ENCODE measurements at regions not wholly inside any gene's neighbourhood (a gene's known extent, or its start where the extent isn't known, plus 50 kb on each side); places are given as distances from the start of the nearest gene placed in this dataset.

DNA sequence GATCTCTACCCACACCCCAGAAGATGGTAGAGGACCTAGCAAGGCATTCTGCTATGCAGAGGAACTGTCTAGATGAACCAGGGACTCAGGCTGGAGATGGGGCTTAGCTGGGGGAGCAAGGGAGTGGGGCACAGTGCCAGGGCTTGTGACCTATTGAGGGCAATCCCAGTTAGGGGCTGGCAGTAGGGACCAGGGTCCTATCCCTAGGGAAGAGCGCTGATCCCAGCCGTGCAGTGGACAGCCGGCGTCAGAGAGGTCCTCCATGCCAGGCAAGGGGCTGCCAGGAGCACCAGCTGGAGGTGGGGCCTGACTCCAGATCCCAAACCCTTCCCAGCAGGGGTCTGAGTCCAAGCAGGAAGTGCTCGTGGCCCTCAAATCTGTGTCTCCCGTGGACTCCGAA, 52.7 kb upstream of the NEURL1B start:
- no peak for DNase-seq

DNA sequence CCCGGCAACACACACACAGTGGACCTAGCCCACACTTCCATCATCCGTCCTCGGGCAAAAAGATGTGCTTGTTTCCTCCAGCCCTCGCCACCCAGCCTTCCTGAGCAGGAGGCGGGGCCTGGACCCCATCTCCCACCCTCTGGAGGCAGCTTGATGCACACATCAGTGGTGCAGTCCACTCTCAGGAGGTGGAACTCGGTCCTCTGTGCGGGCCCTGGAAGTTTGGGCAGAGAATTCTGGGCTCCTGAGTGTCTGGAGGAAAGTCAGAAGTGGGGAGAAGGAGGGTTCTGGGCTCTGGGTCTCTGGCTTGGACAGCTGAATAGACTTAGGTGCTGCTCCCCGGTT, 54.0 kb upstream of the NEURL1B start:
- no peak for DNase-seq

- DNase-seq, result no peak
Measured at GRCh38 chr5:172586125-172587060, 54.7 kb upstream of the NEURL1B start.

GRCh38 chr5:172585114-172585513, 55.9 kb upstream of the NEURL1B start:
- no peak for DNase-seq

DNA sequence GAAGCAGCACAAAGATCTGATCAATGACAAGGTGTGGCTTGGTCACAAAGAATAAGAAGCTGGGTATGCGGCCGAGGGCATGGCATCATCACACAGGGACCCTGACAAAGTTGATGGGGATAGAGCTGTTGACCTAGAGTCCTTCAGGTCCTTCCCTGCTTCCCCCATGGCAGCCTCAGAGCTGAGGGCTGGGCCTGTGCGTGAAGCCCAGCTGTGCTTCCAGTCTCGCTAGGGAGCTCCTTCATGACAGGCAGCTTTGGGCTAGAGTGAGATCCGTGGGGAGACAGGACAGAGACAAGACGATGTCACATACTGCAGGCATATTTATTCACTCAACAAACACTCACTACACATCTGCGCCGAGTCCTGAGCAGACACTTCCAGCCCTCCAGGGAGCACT, 56.4 kb upstream of the NEURL1B start:
- no peak for DNase-seq

DNA sequence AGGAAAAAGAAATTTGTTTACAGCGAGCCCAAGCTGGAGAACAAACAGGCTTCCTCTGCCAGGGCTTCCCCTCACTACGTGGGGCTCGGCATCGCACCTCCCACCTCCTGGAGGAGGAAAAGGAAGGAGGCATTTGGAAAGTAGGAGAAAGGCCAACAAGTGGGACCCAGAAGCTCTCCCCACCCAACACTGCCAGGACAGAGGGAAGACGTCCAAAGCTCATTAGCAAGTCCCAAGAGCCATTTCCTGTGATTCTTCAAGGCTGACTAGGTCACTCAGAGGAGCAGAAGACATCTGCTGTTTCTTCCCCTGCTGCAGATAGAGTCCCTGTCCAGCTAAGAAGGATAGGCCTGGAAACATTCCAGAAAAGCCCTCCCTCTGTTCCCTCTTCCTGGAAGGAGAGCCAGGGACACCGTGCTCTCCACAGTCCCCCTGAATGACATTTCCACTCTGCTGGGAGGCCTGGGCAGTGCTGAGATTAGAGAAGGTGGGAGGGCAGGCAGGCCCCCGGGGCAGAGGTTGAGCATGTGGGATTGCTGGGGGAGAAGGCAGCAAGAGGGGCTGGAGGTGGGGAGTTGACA, 57.0 kb upstream of the NEURL1B start:
- no peak for DNase-seq

- DNase-seq, result no peak
Measured at GRCh38 chr5:172582940-172583339, 58.1 kb upstream of the NEURL1B start.

- no peak for DNase-seq
Measured at GRCh38 chr5:172581315-172581714, 59.7 kb upstream of the NEURL1B start.

DNA sequence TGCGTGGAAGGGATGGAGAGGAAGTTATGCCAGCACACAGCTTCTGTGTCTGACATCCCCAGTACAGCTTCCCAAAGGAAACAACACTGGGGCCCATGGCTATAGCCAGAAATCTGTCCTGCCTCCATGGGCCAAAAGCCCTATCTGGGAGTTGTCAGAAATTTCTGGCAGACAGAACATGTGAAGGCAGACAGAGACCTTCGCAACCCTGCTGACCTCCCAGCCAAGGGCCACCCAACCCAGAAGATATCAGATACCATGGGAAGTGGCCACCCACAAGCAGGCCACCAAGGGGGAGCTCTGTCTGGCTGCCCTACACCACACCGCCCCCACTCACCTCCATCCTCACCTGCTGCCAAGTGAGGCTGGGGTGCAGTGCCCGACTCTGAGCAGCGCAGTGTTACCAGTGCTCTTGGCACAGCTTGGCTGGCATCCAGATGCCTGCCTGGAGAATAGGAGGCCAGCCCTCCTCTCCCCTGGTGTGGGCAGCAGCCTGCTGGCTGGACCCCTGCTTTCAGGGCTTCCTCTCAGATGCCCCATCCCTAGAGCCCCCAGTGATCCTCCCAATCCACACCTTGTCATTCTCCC, 61.6 kb upstream of the NEURL1B start:
- DNase-seq, result peak; percentile 21

DNA sequence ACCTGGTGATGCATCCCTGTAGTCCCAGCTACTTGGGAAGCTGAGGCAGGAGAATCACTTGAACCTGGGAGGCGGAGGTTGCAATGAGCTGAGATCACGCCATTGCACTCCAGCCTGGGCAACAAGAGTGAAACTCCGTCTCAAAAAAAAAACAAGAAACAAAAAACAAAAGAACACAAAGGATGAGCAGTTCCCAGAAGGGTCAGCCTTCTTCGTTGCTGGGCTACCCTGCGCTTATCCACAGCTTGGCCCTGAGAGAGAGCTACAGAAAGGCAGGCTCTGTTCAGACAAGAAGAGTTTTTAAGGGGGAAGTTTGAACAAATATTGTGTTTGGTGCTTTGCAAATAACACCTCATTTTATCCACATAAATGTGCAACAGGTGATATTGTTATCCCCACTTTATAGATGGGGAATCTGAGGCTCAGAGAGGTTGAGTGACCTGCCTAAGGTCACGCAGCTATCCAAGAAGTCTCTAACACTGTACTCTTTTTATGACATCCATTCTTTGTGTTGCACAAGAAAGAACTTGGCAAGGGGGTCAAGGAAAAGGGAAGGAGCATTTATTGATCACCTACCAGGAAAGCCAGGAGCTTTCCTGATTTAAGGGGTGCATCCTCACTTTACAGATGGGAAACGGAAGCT, 63.7 kb upstream of the NEURL1B start:
- DNase-seq, result no peak

- DNase-seq, result no peak
Measured at GRCh38 chr5:172575816-172576545, 65.1 kb upstream of the NEURL1B start.

- no peak for DNase-seq
Measured at GRCh38 chr5:172575416-172575815, 65.6 kb upstream of the NEURL1B start.

DNA sequence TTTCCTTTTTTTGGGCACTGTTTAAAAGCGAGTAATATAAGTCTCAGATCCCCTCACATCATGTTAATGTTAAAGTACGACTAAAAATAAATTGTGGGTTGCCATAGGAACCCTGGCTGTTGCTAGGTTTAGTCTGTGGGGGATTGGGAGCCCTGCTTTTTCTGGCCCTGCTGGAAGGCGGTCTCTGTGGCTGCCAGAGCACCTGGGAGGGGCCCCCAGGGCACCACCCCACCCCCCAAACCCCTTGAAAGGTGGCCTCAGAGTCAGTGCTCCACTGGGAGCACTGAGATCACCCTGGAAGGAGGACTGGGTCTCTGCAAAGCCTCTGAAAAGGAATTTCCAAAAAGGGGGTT, 66.2 kb upstream of the NEURL1B start:
- no peak for DNase-seq

GRCh38 chr5:172573986-172574870, 66.8 kb upstream of the NEURL1B start:
- DNase-seq, result no peak

DNA sequence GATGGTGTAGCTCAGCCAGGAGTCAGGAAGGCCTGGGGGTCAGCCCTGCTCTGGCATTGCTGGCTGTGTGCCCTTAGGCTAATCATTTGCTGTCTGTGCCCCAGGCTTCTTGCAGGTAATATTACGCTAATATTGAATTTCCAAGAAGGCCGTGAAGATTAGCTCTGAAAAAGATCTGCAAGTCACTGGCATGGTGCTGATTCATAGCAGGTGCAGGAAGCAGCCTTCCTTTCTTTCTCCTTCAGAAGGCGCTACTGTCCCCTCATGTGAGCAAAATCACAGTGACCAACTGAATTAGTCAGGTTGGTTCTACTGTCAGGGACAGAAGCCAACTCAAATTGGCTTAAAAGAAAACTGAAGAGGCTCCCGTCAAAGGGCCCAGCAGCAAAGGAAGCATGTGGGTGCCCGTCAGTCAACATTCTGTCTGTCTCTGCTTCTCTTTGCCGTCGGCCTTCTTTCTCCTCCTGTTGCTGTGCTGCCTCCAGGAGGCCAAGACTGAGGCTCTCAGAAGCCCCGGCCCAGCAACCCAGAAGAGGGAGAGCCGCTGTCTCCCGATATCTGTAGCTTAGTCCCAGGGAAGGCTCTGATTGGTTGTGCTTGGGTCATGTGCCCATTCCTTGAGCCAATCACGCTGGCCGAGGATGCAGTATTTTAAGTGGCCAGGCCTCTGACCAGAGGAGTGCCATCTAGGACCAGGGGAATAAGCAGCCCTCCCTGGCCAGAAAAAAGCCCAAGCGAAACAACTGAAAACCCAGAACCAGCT, 67.8 kb upstream of the NEURL1B start:
- DNase-seq, result peak; percentile 18

DNA sequence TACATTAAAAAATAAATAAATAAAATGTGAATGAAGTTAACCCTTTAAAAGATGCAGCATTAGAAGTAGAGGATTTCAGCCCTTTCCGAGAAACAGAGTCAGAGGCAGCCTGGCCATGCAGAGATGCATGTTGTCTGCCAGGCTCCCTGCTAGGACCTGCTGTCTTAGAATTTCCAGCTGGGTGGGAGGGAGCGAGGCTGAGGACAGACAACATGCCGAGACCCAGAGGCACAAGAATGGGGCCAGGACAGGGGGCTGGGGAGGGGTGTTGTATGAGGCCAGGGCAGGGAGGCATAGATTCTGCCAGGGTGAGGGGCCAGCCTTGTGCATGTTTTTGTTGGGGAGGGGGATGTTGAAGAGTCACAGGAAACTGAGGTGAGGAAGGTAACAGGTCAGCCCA, 68.6 kb upstream of the NEURL1B start:
- DNase-seq, result no peak

DNA sequence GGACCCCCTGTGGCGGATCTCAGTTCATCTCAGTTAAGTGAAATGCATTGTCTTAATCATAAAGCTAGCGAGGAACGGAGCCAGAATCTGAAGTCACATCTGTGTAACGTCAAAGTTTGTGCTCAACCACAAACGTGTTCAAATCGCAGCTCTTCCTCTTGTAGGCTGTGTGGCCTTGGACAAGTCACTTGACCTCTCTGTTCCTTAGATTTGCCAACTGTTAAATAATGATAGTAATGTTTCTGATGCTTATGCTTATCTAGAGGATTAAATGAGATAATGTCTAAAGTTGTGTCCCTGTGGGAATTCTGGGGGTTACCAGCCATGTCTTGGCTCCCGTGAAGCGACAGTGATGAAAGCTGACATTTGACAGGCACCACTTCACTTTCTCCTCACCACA, 69.2 kb upstream of the NEURL1B start:
- DNase-seq, result no peak

DNA sequence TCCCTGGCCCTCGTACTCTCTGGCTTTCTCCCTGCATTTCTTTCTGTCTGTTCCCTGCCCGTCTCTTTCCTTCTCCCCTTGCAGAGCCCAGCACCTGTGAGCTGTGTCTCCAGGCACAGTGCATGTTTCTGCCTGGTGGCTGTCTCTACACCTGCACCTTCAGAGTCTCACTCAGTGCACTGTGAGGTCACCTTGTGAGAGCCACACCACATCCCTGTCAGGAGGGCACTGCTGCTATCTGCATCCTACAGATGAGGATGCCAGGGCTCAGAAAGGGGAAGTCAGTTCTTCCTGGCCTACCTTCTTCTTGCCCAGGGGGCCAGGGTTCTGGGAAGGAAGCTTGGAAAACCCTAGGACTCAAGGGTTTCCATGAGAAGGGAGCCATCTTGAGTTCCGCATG, 69.7 kb upstream of the NEURL1B start:
- peak; percentile 7 for DNase-seq

GRCh38 chr5:172570594-172571334, 70.3 kb upstream of the NEURL1B start:
- no peak for DNase-seq

GRCh38 chr5:172569861-172570558, 71.1 kb upstream of the NEURL1B start:
- DNase-seq, result peak; percentile 36

Data from NCI-H69 (cell line).